ENCODE measurements at regions not wholly inside any gene's neighbourhood (a gene's known extent, or its start where the extent isn't known, plus 50 kb on each side); places are given as distances from the start of the nearest gene placed in this dataset.

GRCh38 chr2:111712940-111713515, 171.0 kb downstream of the ANAPC1 start:
- no peak overlapping the region for H3K27ac ChIP-seq
- no peak for TF ChIP-seq CTCF (IDR thresholded peaks at IDR 0.05)
- H3K4me3 ChIP-seq: no peak overlapping the region
- DNase-seq (ENCODE audit: low spot score): no peak

- DNase-seq (ENCODE audit: low spot score): no peak
- no peak overlapping the region for H3K27ac ChIP-seq
- no peak for TF ChIP-seq CTCF (IDR thresholded peaks at IDR 0.05)
- no peak overlapping the region for H3K4me3 ChIP-seq
Observed at GRCh38 chr2:111715987-111716904, 167.7 kb downstream of the ANAPC1 start.

DNA sequence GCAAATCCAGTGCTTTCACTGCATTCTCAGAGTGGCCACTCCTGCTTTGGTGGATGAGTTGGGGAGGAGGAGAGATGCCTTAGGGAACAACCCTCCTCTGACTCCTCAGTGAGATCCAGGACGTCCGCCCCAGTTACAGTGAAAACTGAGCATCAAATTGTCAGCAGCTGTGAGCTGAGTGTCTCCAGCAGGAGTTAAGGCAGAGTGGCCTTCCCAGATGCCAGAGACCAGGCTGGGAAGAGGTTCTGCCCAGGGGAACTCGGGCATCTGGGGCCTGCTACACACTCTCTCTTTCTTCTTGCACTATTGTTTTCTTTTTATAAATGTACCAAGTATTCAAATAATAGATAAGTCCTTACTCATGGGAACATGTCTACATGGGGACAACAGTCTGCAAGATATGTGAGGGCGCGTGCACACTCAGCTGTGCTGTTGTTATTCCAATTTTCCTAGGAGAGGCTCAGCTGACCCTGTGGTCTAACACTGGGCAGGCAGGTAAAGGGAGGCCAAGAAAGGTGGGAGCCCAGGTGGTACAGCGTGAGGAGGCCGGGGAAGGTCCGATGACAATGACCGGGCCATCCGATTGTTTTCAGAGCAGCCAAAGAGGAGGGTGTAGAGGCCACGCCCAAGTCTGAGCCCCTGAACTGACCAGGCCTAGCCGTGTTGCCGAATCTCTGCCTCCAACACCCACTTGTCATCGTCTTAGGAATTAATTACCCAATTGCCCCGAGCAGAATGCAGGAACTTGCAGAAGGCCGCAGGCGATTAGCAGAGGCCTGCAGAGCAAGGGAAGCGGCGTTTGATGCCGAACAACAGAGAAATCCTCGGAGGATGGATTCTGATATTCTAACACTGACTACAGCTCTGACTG, 166.9 kb downstream of the ANAPC1 start:
- H3K27ac ChIP-seq: no peak overlapping the region
- no peak overlapping the region for H3K4me3 ChIP-seq
- no peak for DNase-seq (ENCODE audit: low spot score)
- TF ChIP-seq CTCF (IDR thresholded peaks at IDR 0.05): no peak

All from coronary artery (tissue), 2 donors.